IMR-90 (cell line): ENCODE measurements at regions not wholly inside any gene's neighbourhood (a gene's known extent, or its start where the extent isn't known, plus 50 kb on each side); places are given as distances from the start of the nearest gene placed in this dataset.

Experiments
- ATAC-seq: fragments of 200-7000 bp; cut with Tn5 transposase; 2 replicates; pipeline ENCODE4 v1.9.1; 2020; ENCODE audit warnings: low read depth, mild to moderate bottlenecking, moderate library complexity
- BruUV-seq: library from RNA; stranded (reverse); fragments of 400-500 nt; replicated peaks from 2 replicates; lab custom pipeline; 2021; lab: Mats Ljungman, UMichigan
- CTCF ChIA-PET: fragments of 300-600 bp; formaldehyde crosslinking; extraction: SDS; loops from one replicate; lab custom pipeline; 2021; ENCODE audit warnings: antibody characterized with exemption; lab: Yijun Ruan, JAX
- POLR2A ChIA-PET: fragments of 300-600 bp; sonication (Branson Sonifier 250); formaldehyde crosslinking; loops from one replicate; lab custom pipeline; 2022; ENCODE audit warnings: antibody characterized with exemption; ENCODE audit not compliant: unreplicated experiment; lab: Charles Lee
- DNase-seq: peaks from one replicate; pipeline ENCODE4 v3.0.0; 2013
- H2AFZ ChIP-seq: replicated peaks from 2 replicates; pipeline ENCODE3; 2013; ENCODE audit warnings: low read length, mild to moderate bottlenecking; ENCODE audit not compliant: poor library complexity
- H2AK5ac ChIP-seq: 2 replicates; pipeline ENCODE4 v1.6.1; 2013; ENCODE audit warnings: low read depth, low read length, inconsistent platforms
- H2AK9ac ChIP-seq: replicated peaks from 2 replicates; pipeline ENCODE3; 2013; ENCODE audit warnings: mild to moderate bottlenecking, low read depth, low read length, moderate library complexity; ENCODE audit not compliant: poor library complexity
- H2BK120ac ChIP-seq: 2 replicates; pipeline ENCODE4 v1.6.1; 2013; ENCODE audit warnings: low read depth, low read length, inconsistent platforms
- H2BK15ac ChIP-seq: 3 replicates; pipeline ENCODE4 v1.6.1; 2013; ENCODE audit warnings: low read depth, low read length, inconsistent platforms
- H2BK20ac ChIP-seq: 2 replicates; pipeline ENCODE4 v1.6.1; 2013; ENCODE audit warnings: low read depth, mild to moderate bottlenecking, inconsistent platforms, low read length, moderate library complexity
- H2BK5ac ChIP-seq: 2 replicates; pipeline ENCODE4 v1.6.1; 2013; ENCODE audit warnings: mild to moderate bottlenecking, low read depth, low read length, inconsistent platforms; ENCODE audit not compliant: poor library complexity, severe bottlenecking
- H3K14ac ChIP-seq: replicated peaks from 2 replicates; pipeline ENCODE4 v1.6.1; 2013; ENCODE audit warnings: low read depth, low read length, inconsistent platforms
- H3K18ac ChIP-seq: 2 replicates; pipeline ENCODE4 v1.6.1; 2013; ENCODE audit warnings: low read depth, low read length, control low read depth
- H3K23ac ChIP-seq: 2 replicates; pipeline ENCODE4 v1.6.1; 2013; ENCODE audit warnings: low read depth, low read length, inconsistent platforms
- H3K27ac ChIP-seq: 2 replicates; pipeline ENCODE4 v1.5.1; 2013; ENCODE audit warnings: mild to moderate bottlenecking, control low read depth, low read length; ENCODE audit not compliant: insufficient read depth
- H3K27me3 ChIP-seq: 2 replicates; pipeline ENCODE4 v1.6.1; 2013; ENCODE audit warnings: low read length; ENCODE audit not compliant: control insufficient read depth, insufficient read depth
- H3K36me3 ChIP-seq: 2 replicates; pipeline ENCODE4 v1.6.1; 2013; ENCODE audit warnings: low read length, mixed read lengths; ENCODE audit not compliant: control insufficient read depth, insufficient read depth
- H3K4ac ChIP-seq: 2 replicates; pipeline ENCODE4 v1.6.1; 2013; ENCODE audit warnings: low read depth, low read length, inconsistent platforms
- H3K4me1 ChIP-seq: 2 replicates; pipeline ENCODE4 v1.6.1; 2013; ENCODE audit warnings: low read length, mixed read lengths; ENCODE audit not compliant: control insufficient read depth, insufficient read depth
- H3K4me2 ChIP-seq: 2 replicates; pipeline ENCODE4 v1.6.1; 2013; ENCODE audit warnings: low read depth, mild to moderate bottlenecking, control low read depth, low read length, moderate library complexity
- H3K4me3 ChIP-seq: 2 replicates; pipeline ENCODE4 v1.5.1; 2013; ENCODE audit warnings: low read depth, mild to moderate bottlenecking, control low read depth, low read length, moderate library complexity; ENCODE audit not compliant: insufficient read depth
- H3K56ac ChIP-seq: 2 replicates; pipeline ENCODE4 v1.6.1; 2013; ENCODE audit warnings: low read length, inconsistent platforms; ENCODE audit not compliant: insufficient read depth; ENCODE audit errors: extremely low read depth
- H3K79me1 ChIP-seq, 2 experiments: 2 replicates each; pipeline ENCODE4 v1.6.1; 2013; ENCODE audit warnings: low read length in 2 of 2, inconsistent platforms in 1 of 2, low read depth in 1 of 2
- H3K9ac ChIP-seq: 2 replicates; pipeline ENCODE4 v1.6.1; 2013; ENCODE audit warnings: low read depth, low read length, control low read depth
- H3K9me1 ChIP-seq: 2 replicates; pipeline ENCODE4 v1.6.1; 2013; ENCODE audit warnings: low read length, inconsistent platforms; ENCODE audit not compliant: insufficient read depth
- H3K9me3 ChIP-seq: 2 replicates; pipeline ENCODE4 v1.6.1; 2013; ENCODE audit warnings: low read length; ENCODE audit not compliant: control insufficient read depth, insufficient read depth
- H4K20me1 ChIP-seq: 2 replicates; pipeline ENCODE4 v1.6.1; 2013; ENCODE audit warnings: low read length, inconsistent platforms; ENCODE audit not compliant: insufficient read depth
- H4K5ac ChIP-seq: 2 replicates; pipeline ENCODE4 v1.6.1; 2013; ENCODE audit warnings: mild to moderate bottlenecking, low read depth, low read length, control low read depth
- H4K8ac ChIP-seq, 2 experiments: 2 replicates each; pipeline ENCODE4 v1.6.1; 2013; ENCODE audit warnings: low read depth in 2 of 2, low read length in 2 of 2, control low read depth in 1 of 2, inconsistent platforms in 1 of 2
- H4K91ac ChIP-seq: 2 replicates; pipeline ENCODE4 v1.6.1; 2013; ENCODE audit warnings: low read depth, low read length, inconsistent platforms; ENCODE audit not compliant: insufficient read depth
- BHLHE40 ChIP-seq: fragments of 150-350 bp; IDR thresholded peaks from 2 replicates; pipeline ENCODE4 v1.6.1; 2016; ENCODE audit warnings: mild to moderate bottlenecking, low read depth, low read length
- CEBPB ChIP-seq: IDR thresholded peaks from 2 replicates; pipeline ENCODE4 v1.6.1; 2012; ENCODE audit warnings: low read depth, low read length, improper control_type of control experiment
- MXI1 ChIP-seq: IDR thresholded peaks from 2 replicates; pipeline ENCODE4 v1.6.1; 2012; ENCODE audit warnings: low read depth, mild to moderate bottlenecking, low read length, moderate library complexity, borderline replicate concordance
- NFE2L2 ChIP-seq: fragments of 150-350 bp; IDR thresholded peaks from 2 replicates; pipeline ENCODE4 v1.6.1; 2016; ENCODE audit warnings: low read depth, mild to moderate bottlenecking, low read length
- POLR2A ChIP-seq: IDR thresholded peaks from 2 replicates; pipeline ENCODE4 v1.6.1; 2012; ENCODE audit warnings: mild to moderate bottlenecking, low read depth, low read length
- SMC3 ChIP-seq: fragments of 150-350 bp; IDR thresholded peaks from 2 replicates; pipeline ENCODE4 v1.6.1; 2016; ENCODE audit warnings: low read depth, mild to moderate bottlenecking, antibody characterized with exemption, low read length, moderate library complexity
- WGBS, 2 experiments: methylation state at CpG; one replicate each; pipeline versions ENCODE4 v1.1.5 to v1.1.7; 2013; ENCODE audit warnings: missing lambda C conversion rate in 2 of 2; ENCODE audit not compliant: insufficient read length in 1 of 2; ENCODE audit errors: extremely low coverage in 2 of 2; 5-methylcytosine and 5-hydroxymethylcytosine counted together
- dilution Hi-C: fragments of 300-500 bp; cut with HindIII; formaldehyde crosslinking; loops from one replicate; pipeline ENCODE4 v1.14.3; 2018; ENCODE audit warnings: low sequenced_read_pairs; ENCODE audit not compliant: unreplicated experiment
- in situ Hi-C: fragments of 300-500 bp; cut with MboI; formaldehyde crosslinking; loops from 3 replicates; pipeline ENCODE4 v1.14.3; 2019; ENCODE audit warnings: low sequenced_read_pairs, inconsistent platforms, mixed read lengths
- intact Hi-C: fragments of 100-400 bp; cut with micrococcal nuclease; formaldehyde crosslinking; loops from 2 replicates; pipeline ENCODE4 v1.10.0; 2022

DNA sequence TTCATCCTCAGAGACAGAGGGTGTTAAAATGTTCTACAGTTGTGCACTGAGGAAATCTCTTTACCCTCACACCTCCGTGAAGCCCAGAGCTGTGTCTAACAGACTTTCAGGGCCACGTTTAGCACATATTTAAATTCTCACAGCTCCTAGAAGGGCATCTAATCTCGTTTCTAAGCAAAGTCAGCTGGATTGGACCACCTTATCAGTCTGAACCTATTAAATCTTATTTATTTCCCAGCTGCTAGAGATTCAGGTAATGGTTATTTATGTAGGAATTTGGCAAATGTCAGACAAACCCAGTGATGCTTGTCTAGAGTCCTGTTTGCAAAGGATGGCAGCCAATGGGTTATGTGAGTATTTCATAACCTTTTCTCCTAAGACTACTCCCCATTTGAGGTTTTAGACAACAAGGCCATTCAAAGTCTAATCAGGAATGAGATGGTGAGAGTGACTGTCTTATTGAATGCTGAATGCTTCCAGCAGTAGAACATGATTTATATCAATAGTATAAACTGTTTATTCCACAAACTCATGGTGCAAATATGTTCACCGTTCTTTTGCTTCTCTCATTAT lies 54.8 kb upstream of the EXOC4 start:
- Histone ChIP-seq H2BK15ac (no peak overlapping the region), H4K5ac (no peak overlapping the region), H4K91ac (no peak overlapping the region), H3K27me3 (no peaks in the 10 kb centered on the region; the same call in none of the 2 replicates), H3K4me1 (no peaks in the 10 kb centered on the region), H3K9me1 (no peaks in the 10 kb centered on the region), H3K4me2 (no peak overlapping the region), H4K20me1 (no peaks in the 10 kb centered on the region), H3K56ac (no peak overlapping the region), H2AFZ (no peak overlapping the region), H3K79me1 (no peaks in the 10 kb centered on the region), H3K4me3 (no peak overlapping the region), H3K9ac (no peak overlapping the region), H2AK5ac (no peak overlapping the region), H4K8ac (no peak overlapping the region), H3K36me3 (no peaks in the 10 kb centered on the region), H3K14ac (no peak overlapping the region), H3K9me3 (no peaks in the 10 kb centered on the region), H3K18ac (no peak overlapping the region), H2BK120ac (no peak overlapping the region), H2BK20ac (no peak overlapping the region), H3K23ac (no peak overlapping the region), H2BK5ac (no peak overlapping the region), H3K4ac (no peak overlapping the region), H3K27ac (no peak overlapping the region), H2AK9ac (no peak overlapping the region)
- DNase-seq (no peak), ATAC-seq (no peak)
- intact Hi-C loops, result no loop called here
- CTCF ChIA-PET, result no interaction called here
- POLR2A ChIA-PET, result no interaction called here
- in situ Hi-C loops, result no loop called here
- TF ChIP-seq BHLHE40 (no peak), POLR2A (no peak), MXI1 (no peak), SMC3 (no peak), CEBPB (no peak), NFE2L2 (no peak)
- dilution Hi-C loops, result no loop called here
- no CpG with 5 or more reads among the region's 4 CpGs for WGBS, 2 experiments
- BruUV-seq, result no TSS peak
